ENCODE measurements at regions not wholly inside any gene's neighbourhood (a gene's known extent, or its start where the extent isn't known, plus 50 kb on each side); places are given as distances from the start of the nearest gene placed in this dataset.

GRCh38 chr2:2703762-2704427 is 372.8 kb upstream of the MYT1L start:
- no peak for FAIRE-seq

- no peak for FAIRE-seq
These were observed 372.1 kb upstream of the MYT1L start for GRCh38 chr2:2703172-2703571.

- no peak for FAIRE-seq
These were observed 371.3 kb upstream of the MYT1L start for GRCh38 chr2:2702385-2702784.

GRCh38 chr2:2701813-2702212 is 370.7 kb upstream of the MYT1L start:
- FAIRE-seq, result no peak

DNA sequence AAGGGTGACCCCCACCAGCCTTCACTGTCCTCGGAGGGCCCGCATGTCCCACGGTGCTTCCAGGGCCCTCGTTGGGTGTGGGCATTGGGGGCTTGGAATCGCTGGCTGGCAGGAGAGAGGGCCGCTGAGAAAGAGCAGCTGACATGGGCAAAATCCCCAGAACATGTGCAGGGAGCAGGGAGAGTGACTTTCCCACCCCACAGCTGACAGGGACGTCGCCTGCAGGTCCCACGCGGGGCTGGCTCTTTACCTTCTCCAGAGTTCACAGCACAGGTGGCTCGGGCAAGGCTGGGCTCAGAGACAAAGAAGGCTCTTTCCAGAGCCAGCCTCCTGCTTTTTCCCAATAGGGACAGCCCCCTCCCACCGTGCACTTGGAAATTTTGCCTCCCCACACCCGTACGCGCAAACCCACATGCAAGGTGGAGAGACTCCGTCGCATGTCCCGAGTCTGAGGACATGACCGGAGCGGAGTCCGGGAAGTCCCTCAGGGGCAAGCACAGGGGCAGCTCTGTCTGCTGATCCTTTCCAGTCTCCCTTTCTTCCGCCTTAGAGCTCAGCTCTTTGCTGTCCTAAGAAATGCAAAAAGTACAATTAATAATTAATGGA is 370.2 kb upstream of the MYT1L start:
- no peak for FAIRE-seq

- FAIRE-seq, result no peak
These were observed 368.0 kb upstream of the MYT1L start for GRCh38 chr2:2699121-2699505.

GRCh38 chr2:2698182-2699120 is 367.4 kb upstream of the MYT1L start:
- FAIRE-seq, result no peak

DNA sequence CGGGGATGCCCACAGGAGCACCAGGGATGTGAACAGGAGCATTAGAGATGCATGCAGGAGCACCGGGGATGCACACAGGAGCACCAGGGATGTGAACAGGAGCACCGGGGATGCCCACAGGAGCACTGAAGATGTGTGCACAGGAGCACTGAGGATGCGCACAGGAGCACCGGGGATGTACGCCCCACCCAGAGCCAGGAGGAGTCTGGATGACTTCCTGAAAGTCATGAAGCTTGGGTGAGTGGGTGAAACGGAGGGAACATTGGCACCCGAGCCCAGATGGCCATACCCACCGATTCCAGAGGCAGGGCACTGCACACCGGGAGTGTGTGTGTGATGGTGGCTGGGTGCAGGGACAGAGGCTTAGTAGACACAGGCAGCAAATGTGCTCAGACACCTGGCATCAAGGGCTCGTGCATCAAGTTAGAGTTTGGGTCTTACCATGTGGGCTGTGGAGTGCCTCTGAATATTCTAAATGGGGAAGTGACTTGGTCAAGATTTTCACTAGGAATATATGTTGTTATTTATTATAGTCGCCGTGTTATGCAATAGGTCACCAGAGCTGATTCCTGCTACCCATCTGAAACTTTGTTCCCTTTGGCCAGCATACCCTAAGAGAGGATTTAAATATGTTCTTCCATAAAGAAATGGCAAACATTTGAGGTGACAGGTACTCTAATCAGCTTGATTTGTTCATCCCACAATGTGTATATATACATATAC is 365.8 kb upstream of the MYT1L start:
- no peak for FAIRE-seq

- no peak for FAIRE-seq
These were observed 365.2 kb upstream of the MYT1L start for GRCh38 chr2:2696325-2696724.

DNA sequence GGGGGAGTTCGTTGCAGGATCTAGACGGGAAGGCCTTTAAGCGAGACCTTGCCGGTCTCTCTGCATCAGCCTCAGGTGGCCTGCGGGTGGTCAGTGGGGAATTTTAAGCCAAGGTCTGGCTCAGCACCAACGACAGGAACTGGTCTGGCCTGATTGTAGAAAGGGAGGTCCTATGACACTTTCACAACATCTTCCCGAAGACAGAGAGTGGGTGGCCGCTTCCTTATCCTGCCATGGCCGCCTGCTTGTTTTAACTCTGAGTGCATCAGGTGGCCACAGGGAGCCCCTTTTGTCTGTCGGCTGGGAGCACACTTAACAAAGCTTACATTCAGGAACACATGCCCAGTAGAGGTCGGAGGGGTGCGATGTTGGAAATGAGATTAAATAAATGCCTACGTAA is 363.7 kb upstream of the MYT1L start:
- FAIRE-seq, result no peak

- no peak for FAIRE-seq
These were observed 361.7 kb upstream of the MYT1L start for GRCh38 chr2:2692599-2693389.

GRCh38 chr2:2691419-2691818 is 360.3 kb upstream of the MYT1L start:
- no peak for FAIRE-seq

- no peak for FAIRE-seq
These were observed 359.9 kb upstream of the MYT1L start for GRCh38 chr2:2690985-2691384.

- no peak for FAIRE-seq
These were observed 358.2 kb upstream of the MYT1L start for GRCh38 chr2:2689306-2689705.

- no peak for FAIRE-seq
These were observed 357.2 kb upstream of the MYT1L start for GRCh38 chr2:2688254-2688653.

GRCh38 chr2:2687745-2688144 is 356.7 kb upstream of the MYT1L start:
- FAIRE-seq, result no peak

- FAIRE-seq, result no peak
These were observed 355.1 kb upstream of the MYT1L start for GRCh38 chr2:2686222-2686621.

DNA sequence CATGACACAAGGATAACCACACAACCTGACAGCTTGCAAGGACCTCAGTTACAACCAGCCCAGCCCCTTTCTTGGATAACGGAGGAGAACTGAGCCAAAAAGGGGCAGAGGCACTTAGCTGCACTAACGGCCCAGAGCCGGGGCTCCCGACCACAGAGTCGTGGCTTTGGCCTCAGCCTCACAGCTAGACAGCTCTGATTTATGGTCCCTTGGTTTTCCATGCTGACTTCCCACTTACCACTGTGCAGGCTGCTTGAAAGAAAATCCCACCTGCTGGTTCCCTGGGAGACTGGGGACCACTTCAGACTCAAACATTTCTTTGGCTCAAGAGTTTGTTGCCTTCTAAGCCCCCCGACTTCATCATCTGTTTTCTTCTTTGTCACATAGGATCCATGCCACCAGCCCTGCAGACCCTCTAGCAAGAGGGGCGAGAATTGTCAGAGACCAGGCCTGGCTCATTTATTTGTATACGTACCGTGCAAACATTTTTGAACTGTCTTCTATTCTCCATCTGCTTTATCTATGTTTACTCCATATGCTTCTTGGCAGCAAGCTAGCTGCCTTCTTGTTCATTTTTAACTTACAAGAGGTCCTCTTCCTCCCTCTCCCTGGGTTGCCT is 352.6 kb upstream of the MYT1L start:
- no peak for FAIRE-seq

DNA sequence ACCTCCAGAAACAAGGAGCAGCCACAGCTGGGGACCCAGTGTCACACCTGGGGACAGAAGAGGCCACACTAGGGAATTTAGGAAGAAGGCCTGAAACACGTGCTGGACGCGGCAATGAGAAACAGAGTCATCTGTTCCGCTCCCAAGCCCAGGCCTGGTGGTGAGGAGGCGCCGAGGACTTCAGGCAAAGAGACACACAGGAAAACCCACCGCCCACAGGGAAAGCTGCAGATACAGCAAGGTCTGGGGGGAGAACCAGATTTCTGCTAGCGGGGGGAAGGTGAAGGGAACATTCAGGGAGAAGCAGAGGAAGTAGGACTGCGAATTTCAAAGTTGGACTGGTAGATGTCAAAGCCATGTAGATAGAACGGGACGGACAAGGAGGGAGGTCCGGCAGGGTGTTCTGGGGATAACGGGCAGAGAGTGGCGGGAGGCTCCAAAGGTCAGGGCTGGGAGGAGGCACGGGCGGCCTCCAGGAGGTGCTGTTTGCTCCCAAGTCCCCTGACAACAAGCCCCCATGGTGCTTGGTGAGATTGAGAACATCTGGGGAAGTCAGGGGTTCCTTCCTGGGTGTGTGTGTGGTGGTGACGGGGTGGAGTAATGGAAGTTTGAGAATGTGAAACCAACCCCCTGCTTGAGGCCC is 351.7 kb upstream of the MYT1L start:
- no peak for FAIRE-seq

DNA sequence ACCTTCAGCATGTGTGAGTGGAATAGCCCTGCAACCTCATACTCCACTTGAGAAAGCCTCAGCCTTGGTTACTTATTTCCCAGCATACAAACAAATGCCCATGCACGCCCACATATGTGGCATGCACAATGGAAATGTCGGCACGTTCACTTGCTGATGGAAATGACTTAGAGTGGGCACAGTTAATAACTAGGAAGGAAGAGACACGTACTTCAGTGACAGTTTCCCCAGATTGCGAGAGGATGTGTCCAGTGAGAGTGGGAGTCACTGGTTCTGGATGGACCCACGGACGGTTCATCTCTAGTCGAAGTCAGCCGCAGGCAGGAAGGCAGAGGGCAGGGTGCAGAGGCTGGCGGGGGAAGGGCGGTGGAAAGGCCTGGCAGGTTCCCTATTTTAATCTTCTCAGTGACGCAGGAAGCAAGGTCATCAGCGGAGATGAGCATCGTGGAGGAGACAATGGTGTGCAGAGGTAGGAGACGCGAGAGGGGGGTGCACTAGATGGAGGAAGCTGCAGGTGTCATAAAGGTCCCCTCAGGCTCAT is 350.7 kb upstream of the MYT1L start:
- no peak for FAIRE-seq

DNA sequence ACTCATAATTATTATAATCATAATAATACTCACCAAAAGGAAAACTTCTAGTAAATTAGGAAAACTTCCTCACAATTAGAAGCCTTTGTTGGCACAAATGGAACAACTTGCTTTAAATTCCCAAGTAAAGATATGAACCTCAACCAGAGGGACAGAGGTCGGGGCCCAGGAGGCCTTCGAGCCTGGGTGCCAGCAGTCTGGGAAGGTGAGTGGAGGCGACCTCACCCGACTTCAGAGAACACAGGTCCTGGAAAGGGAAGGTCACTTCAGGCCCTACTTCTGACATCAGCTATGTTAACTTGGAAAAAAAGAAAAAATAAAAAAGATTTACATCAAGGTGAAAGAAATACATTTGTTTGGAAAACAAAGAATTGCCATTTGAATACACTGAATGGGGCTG is 350.0 kb upstream of the MYT1L start:
- no peak for FAIRE-seq
